ENCODE measurements at regions not wholly inside any gene's neighbourhood (a gene's known extent, or its start where the extent isn't known, plus 50 kb on each side); places are given as distances from the start of the nearest gene placed in this dataset.

DNA sequence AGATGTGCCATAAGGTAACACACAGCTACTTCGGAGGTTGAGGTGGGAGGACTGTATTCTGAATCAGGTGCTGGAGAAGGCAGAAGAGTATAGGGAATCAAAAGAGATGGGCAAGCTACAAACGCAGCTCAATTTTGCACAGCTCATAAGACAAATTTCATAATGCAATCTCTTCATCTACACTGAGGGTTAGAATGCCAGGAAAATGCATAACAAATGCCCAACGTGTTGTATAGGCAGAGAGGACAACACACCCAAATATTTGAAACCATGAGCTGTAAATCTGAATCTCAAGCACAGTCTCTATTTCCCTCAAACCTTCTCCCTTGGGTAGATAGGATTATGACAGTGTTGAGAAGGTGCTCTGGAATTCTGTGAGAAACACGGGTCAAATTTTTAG is 263.1 kb upstream of the FOXN3 start (continued):
- TF ChIP-seq CUX1 (IDR thresholded peaks at IDR 0.05; ENCODE audit: insufficient replicate concordance, low read depth, low read length) = no peak
- no peak for TF ChIP-seq MYB (IDR thresholded peaks at IDR 0.05; ENCODE audit: borderline replicate concordance, low read depth, low read length)
- TF ChIP-seq GATAD2B (conservative IDR thresholded peaks at IDR 0.05; ENCODE audit: low read depth) = no peak
- TF ChIP-seq, protein P1, sequence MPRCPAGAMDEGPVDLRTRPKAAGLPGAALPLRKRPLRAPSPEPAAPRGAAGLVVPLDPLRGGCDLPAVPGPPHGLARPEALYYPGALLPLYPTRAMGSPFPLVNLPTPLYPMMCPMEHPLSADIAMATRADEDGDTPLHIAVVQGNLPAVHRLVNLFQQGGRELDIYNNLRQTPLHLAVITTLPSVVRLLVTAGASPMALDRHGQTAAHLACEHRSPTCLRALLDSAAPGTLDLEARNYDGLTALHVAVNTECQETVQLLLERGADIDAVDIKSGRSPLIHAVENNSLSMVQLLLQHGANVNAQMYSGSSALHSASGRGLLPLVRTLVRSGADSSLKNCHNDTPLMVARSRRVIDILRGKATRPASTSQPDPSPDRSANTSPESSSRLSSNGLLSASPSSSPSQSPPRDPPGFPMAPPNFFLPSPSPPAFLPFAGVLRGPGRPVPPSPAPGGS (IDR thresholded peaks at IDR 0.05; ENCODE audit: borderline replicate concordance, insufficient read depth, low read depth, low read length, poor library complexity, severe bottlenecking) = no peak
- TF ChIP-seq ETV6 (conservative IDR thresholded peaks at IDR 0.05 in 1 of 2, IDR thresholded peaks at IDR 0.05 in 1 of 2; ENCODE audit: borderline replicate concordance in 1 of 2, low read depth in 1 of 2) = no peak
- no peak for TF ChIP-seq NBN (IDR thresholded peaks at IDR 0.05)
- TF ChIP-seq ZBTB40 (IDR thresholded peaks at IDR 0.05; ENCODE audit: borderline replicate concordance) = no peak

Measured in GM12878 (cell line).